Neural cell (in vitro differentiated cells): ENCODE measurements at regions not wholly inside any gene's neighbourhood (a gene's known extent, or its start where the extent isn't known, plus 50 kb on each side); places are given as distances from the start of the nearest gene placed in this dataset.

Source experiments
- H2AFZ ChIP-seq: fragments of 200-600, 300-800 bp; sonication (generic), shearing (Covaris generic); 2 replicates; pipeline ENCODE4 v1.6.0; 2014; ENCODE audit warnings: low read depth, mild to moderate bottlenecking, antibody characterized with exemption, low read length, moderate library complexity
- H3F3A ChIP-seq: fragments of 200-600 bp; shearing (Covaris generic); 2 replicates; pipeline ENCODE4 v1.6.1; 2016; ENCODE audit warnings: mild to moderate bottlenecking, moderate library complexity, mixed read lengths, antibody characterized with exemption, low read length; ENCODE audit not compliant: insufficient read depth, poor library complexity, severe bottlenecking
- H3K27ac ChIP-seq: fragments of 200-600, 300-800 bp; sonication (generic), shearing (Covaris generic); 2 replicates; pipeline ENCODE4 v1.5.1; 2014; ENCODE audit warnings: mild to moderate bottlenecking, low read length, moderate library complexity
- H3K27me3 ChIP-seq: fragments of 300-800, 200-600 bp; sonication (generic), shearing (Covaris generic); 2 replicates; pipeline ENCODE4 v1.6.0; 2014; ENCODE audit warnings: mild to moderate bottlenecking, low read depth, low read length, moderate library complexity; ENCODE audit not compliant: insufficient read depth
- H3K36me3 ChIP-seq: fragments of 300-800, 200-600 bp; sonication (generic), shearing (Covaris generic); 2 replicates; pipeline ENCODE4 v1.5.1; 2014; ENCODE audit warnings: mild to moderate bottlenecking, antibody characterized with exemption, low read length, moderate library complexity; ENCODE audit not compliant: insufficient read depth
- H3K4me2 ChIP-seq: fragments of 300-800, 200-600 bp; sonication (generic), shearing (Covaris generic); 2 replicates; pipeline ENCODE4 v1.6.0; 2014; ENCODE audit warnings: mild to moderate bottlenecking, low read length
- H3K4me3 ChIP-seq: fragments of 300-800, 200-600 bp; sonication (generic), shearing (Covaris generic); 2 replicates; pipeline ENCODE4 v1.5.1; 2014; ENCODE audit warnings: mild to moderate bottlenecking, low read length, moderate library complexity
- H3K79me2 ChIP-seq: fragments of 200-600 bp; shearing (Covaris generic); replicated peaks from 2 replicates; pipeline ENCODE4 v1.6.0; 2014; ENCODE audit warnings: mild to moderate bottlenecking, low read length, moderate library complexity; ENCODE audit not compliant: insufficient read depth
- H3K9ac ChIP-seq: fragments of 300-800, 200-600 bp; sonication (generic), shearing (Covaris generic); 2 replicates; pipeline ENCODE4 v1.6.1; 2016; ENCODE audit warnings: mild to moderate bottlenecking, low read length, mixed read lengths
- H3K9me2 ChIP-seq: fragments of 200-600 bp; shearing (Covaris generic); 2 replicates; pipeline ENCODE4 v1.6.1; 2016; ENCODE audit warnings: mild to moderate bottlenecking, low read length, mixed read lengths; ENCODE audit not compliant: insufficient read depth
- H3K9me3 ChIP-seq: fragments of 200-600, 300-800 bp; sonication (generic), shearing (Covaris generic); 2 replicates; pipeline ENCODE4 v1.6.1; 2016; ENCODE audit warnings: mild to moderate bottlenecking, mixed run types, low read length, moderate library complexity, mixed read lengths
- H4K20me1 ChIP-seq: fragments of 200-600 bp; shearing (Covaris generic); 2 replicates; pipeline ENCODE4 v1.6.1; 2016; ENCODE audit warnings: mild to moderate bottlenecking, mixed run types; ENCODE audit not compliant: insufficient read depth
- CTCF ChIP-seq: fragments of 450-650 bp; IDR thresholded peaks from 2 replicates; pipeline ENCODE4 v1.5.1; 2014; ENCODE audit warnings: antibody characterized with exemption, mild to moderate bottlenecking, moderate library complexity; ENCODE audit not compliant: poor library complexity, severe bottlenecking
- EP300 ChIP-seq: fragments of 450-650 bp; conservative IDR thresholded peaks from 2 replicates; pipeline ENCODE4 v1.6.1; 2014; ENCODE audit warnings: antibody characterized with exemption, mild to moderate bottlenecking, moderate library complexity; ENCODE audit not compliant: poor library complexity, severe bottlenecking
- EZH2 ChIP-seq: fragments of 200-600, 300-800 bp; shearing (Covaris generic), sonication (generic); IDR thresholded peaks from 2 replicates; pipeline ENCODE4 v1.6.1; 2014; ENCODE audit warnings: antibody characterized with exemption, low read length, borderline replicate concordance, mild to moderate bottlenecking; ENCODE audit not compliant: insufficient read depth, poor library complexity, severe bottlenecking
- MXI1 ChIP-seq: fragments of 450-650 bp; conservative IDR thresholded peaks from 2 replicates; pipeline ENCODE4 v1.6.1; 2014; ENCODE audit warnings: antibody characterized with exemption, mild to moderate bottlenecking; ENCODE audit not compliant: poor library complexity, severe bottlenecking
- POLR2AphosphoS5 ChIP-seq: IDR thresholded peaks from 2 replicates; pipeline ENCODE4 v1.6.1; 2012
- RAD21 ChIP-seq: fragments of 450-650 bp; conservative IDR thresholded peaks from 2 replicates; pipeline ENCODE4 v1.6.1; 2014; ENCODE audit warnings: antibody characterized with exemption, mild to moderate bottlenecking, moderate library complexity
- REST ChIP-seq: IDR thresholded peaks from 2 replicates; pipeline ENCODE4 v1.6.1; 2012; ENCODE audit warnings: borderline replicate concordance
- SMC3 ChIP-seq: fragments of 450-650 bp; conservative IDR thresholded peaks from 2 replicates; pipeline ENCODE4 v1.6.1; 2014; ENCODE audit warnings: antibody characterized with exemption, mild to moderate bottlenecking, moderate library complexity; ENCODE audit not compliant: poor library complexity
- TAF1 ChIP-seq: IDR thresholded peaks from 2 replicates; pipeline ENCODE4 v1.6.1; 2012; ENCODE audit warnings: low read depth

- Histone ChIP-seq H4K20me1 (no peaks in the 10 kb centered on the region), H3K9me3 (no peaks in the 10 kb centered on the region), H3K9me2 (no peaks in the 10 kb centered on the region), H3K36me3 (no peaks in the 10 kb centered on the region), H3K27ac (no peak overlapping the region), H3K27me3 (no peaks in the 10 kb centered on the region), H2AFZ (no peak overlapping the region), H3K79me2 (no peaks in the 10 kb centered on the region), H3K9ac (no peak overlapping the region), H3F3A (no peaks in the 10 kb centered on the region), H3K4me2 (no peak overlapping the region), H3K4me3 (no peak overlapping the region)
- TF ChIP-seq TAF1, result no peak
- TF ChIP-seq EZH2, result no peak
- TF ChIP-seq RAD21, result no peak
- TF ChIP-seq SMC3, result no peak
- no peak for TF ChIP-seq EP300
- TF ChIP-seq REST, result no peak
- no peak for TF ChIP-seq CTCF
- TF ChIP-seq MXI1, result no peak
- no peak for TF ChIP-seq POLR2AphosphoS5
These were observed 327.2 kb upstream of the TRIB2 start for GRCh38 chr2:12389344-12390045.

GRCh38 chr2:12391116-12391515 is 325.6 kb upstream of the TRIB2 start:
- no peak for TF ChIP-seq TAF1
- no peak for TF ChIP-seq CTCF
- TF ChIP-seq REST, result no peak
- no peak for TF ChIP-seq POLR2AphosphoS5
- TF ChIP-seq EP300, result no peak
- no peak for TF ChIP-seq RAD21
- no peak for TF ChIP-seq EZH2
- no peak for TF ChIP-seq MXI1
- TF ChIP-seq SMC3, result no peak
- Histone ChIP-seq H3K4me3 (no peak overlapping the region), H3K9me3 (no peaks in the 10 kb centered on the region), H2AFZ (no peak overlapping the region), H3K79me2 (no peaks in the 10 kb centered on the region), H3K36me3 (no peaks in the 10 kb centered on the region), H3K27me3 (no peaks in the 10 kb centered on the region), H3K9ac (no peak overlapping the region), H3K4me2 (no peak overlapping the region), H3F3A (no peaks in the 10 kb centered on the region), H4K20me1 (no peaks in the 10 kb centered on the region), H3K27ac (no peak overlapping the region), H3K9me2 (no peaks in the 10 kb centered on the region)
